ENCODE measurements at regions not wholly inside any gene's neighbourhood (a gene's known extent, or its start where the extent isn't known, plus 50 kb on each side); places are given as distances from the start of the nearest gene placed in this dataset.

DNA sequence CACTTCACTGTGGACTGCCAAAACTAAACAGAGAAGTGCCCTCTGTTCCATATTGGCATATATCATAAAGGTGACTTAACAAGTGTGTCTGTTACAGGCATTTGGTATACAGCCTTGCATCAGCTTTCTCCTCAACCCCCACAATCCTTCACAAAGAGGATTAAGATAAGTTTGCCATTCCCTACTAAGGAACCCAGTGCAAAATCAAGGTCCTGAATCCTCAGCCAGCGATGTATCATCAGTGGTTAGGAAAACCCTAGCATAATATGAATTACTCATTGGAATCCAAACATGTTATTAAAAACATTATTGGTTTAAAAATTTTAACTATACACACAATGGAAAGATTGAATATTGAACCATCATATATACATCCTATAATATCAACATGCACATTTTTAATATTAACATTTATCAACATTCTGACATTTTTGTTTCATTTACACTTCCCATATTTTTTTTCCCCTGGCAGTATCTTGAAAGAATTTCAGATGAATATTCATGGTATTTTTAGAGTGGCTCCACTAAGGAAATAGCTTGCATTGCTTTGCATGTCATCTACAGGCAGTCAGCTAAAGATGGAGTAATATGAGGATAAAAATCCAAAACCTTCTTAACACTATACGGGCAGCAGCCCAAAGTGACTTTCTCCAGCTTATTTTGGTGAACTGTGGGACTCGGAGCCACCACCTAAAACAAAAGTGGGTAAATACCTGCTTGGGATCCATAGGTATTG, 215.6 kb upstream of the CHRM2 start:
- H3K4me3 ChIP-seq: no peak overlapping the region
- peaks cover 7% of the 10 kb centered on the region for H3K9me3 ChIP-seq
- DNase-seq (no peak), ATAC-seq (no peak)
- intact Hi-C loops (cut with DNase I, micrococcal nuclease): no loop called here
- H3K36me3 ChIP-seq (ENCODE audit: low read depth): no peaks in the 10 kb centered on the region
- TF ChIP-seq, protein P1, sequence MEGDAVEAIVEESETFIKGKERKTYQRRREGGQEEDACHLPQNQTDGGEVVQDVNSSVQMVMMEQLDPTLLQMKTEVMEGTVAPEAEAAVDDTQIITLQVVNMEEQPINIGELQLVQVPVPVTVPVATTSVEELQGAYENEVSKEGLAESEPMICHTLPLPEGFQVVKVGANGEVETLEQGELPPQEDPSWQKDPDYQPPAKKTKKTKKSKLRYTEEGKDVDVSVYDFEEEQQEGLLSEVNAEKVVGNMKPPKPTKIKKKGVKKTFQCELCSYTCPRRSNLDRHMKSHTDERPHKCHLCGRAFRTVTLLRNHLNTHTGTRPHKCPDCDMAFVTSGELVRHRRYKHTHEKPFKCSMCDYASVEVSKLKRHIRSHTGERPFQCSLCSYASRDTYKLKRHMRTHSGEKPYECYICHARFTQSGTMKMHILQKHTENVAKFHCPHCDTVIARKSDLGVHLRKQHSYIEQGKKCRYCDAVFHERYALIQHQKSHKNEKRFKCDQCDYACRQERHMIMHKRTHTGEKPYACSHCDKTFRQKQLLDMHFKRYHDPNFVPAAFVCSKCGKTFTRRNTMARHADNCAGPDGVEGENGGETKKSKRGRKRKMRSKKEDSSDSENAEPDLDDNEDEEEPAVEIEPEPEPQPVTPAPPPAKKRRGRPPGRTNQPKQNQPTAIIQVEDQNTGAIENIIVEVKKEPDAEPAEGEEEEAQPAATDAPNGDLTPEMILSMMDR (IDR thresholded peaks at IDR 0.05): no peak
- no peaks in the 10 kb centered on the region for H3K4me1 ChIP-seq (ENCODE audit: low read depth)

GRCh38 chr7:136640977-136641376, 227.5 kb upstream of the CHRM2 start:
- DNase-seq (no peak), ATAC-seq (no peak)
- H3K9me3 ChIP-seq: peaks cover 8% of the 10 kb centered on the region
- no peaks in the 10 kb centered on the region for H3K4me1 ChIP-seq (ENCODE audit: low read depth)
- no peaks in the 10 kb centered on the region for H3K36me3 ChIP-seq (ENCODE audit: low read depth)
- intact Hi-C loops (cut with DNase I, micrococcal nuclease): no loop called here
- no peak overlapping the region for H3K4me3 ChIP-seq
- TF ChIP-seq, protein P1 (IDR thresholded peaks at IDR 0.05): no peak

DNA sequence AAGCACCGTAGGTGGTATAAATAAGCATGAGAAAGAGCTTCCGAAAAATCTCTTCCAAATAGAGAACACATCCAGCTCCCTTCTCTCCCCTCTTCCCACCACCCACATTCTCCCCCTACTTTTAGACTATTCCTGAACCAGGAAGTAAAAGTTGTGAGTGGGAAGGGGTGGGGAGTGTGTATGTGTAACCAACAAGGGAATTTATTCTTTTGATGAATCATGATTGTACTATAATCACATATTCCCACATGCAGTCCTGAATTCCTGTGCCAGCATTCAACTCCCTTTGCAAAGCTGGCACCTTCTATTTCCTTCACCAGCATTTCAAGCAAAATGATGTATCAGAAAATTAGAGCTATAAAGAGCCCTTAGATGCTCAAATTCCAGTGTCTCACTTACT, 230.6 kb upstream of the CHRM2 start:
- peaks cover 10% of the 10 kb centered on the region for H3K9me3 ChIP-seq
- DNase-seq: no peak
- intact Hi-C loops (cut with DNase I, micrococcal nuclease): no loop called here

DNA sequence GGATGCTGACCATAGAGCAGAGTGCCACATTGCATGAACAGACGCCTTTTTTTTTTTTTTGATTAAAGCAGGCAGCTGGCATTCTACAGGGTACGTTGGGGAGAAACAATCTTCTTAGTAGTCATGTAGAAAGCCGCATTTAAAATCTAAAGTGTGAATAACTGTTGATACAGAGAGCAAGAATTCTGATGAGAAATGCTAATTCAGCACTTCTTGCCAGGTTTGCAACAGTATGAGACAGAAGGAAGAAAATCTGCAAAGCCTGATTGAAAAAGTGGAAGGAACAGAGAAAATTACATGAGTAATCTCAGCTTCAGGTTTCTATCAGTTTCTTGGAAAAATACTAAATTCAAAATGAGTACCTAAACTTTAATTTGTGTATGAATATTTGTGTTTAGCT, 232.7 kb upstream of the CHRM2 start:
- intact Hi-C loops (cut with DNase I, micrococcal nuclease): no loop called here
- Histone ChIP-seq H3K4me3 (no peak overlapping the region), H3K4me1 (ENCODE audit: low read depth) (no peaks in the 10 kb centered on the region), H3K9me3 (peaks cover 7% of the 10 kb centered on the region), H3K36me3 (ENCODE audit: low read depth) (no peaks in the 10 kb centered on the region)
- TF ChIP-seq, protein P1 (IDR thresholded peaks at IDR 0.05): no peak
- DNase-seq: no peak
- ATAC-seq: no peak

More for the DNA sequence above, 230.6 kb upstream of the CHRM2 start:
- ATAC-seq: no peak
- TF ChIP-seq, protein P1 (IDR thresholded peaks at IDR 0.05): no peak
- no peaks in the 10 kb centered on the region for H3K4me1 ChIP-seq (ENCODE audit: low read depth)
- H3K4me3 ChIP-seq: no peak overlapping the region
- H3K36me3 ChIP-seq (ENCODE audit: low read depth): no peaks in the 10 kb centered on the region

- H3K4me1 ChIP-seq (ENCODE audit: low read depth): no peaks in the 10 kb centered on the region
- no peaks in the 10 kb centered on the region for H3K36me3 ChIP-seq (ENCODE audit: low read depth)
- no peak for DNase-seq
- H3K9me3 ChIP-seq: peaks cover 30% of the 10 kb centered on the region
- TF ChIP-seq, protein P1 (IDR thresholded peaks at IDR 0.05): no peak
- H3K4me3 ChIP-seq: no peak overlapping the region
- ATAC-seq: no peak
- intact Hi-C loops (cut with DNase I, micrococcal nuclease): no loop called here
These were observed 249.6 kb upstream of the CHRM2 start for GRCh38 chr7:136618818-136619217.

Data from mucosa of descending colon (tissue), 3 donors.